ENCODE measurements at regions not wholly inside any gene's neighbourhood (a gene's known extent, or its start where the extent isn't known, plus 50 kb on each side); places are given as distances from the start of the nearest gene placed in this dataset.

GRCh38 chr1:57835620-57836019 lies 411.8 kb upstream of the DAB1 start:
- TF ChIP-seq CTCF (IDR thresholded peaks at IDR 0.05): peak in 2 of 6 experiments; percentile 69 to 76
- TF ChIP-seq POLR2A (IDR thresholded peaks at IDR 0.05): no peak

All from Peyer's patch (tissue), 4 donors.